ENCODE measurements at regions not wholly inside any gene's neighbourhood (a gene's known extent, or its start where the extent isn't known, plus 50 kb on each side); places are given as distances from the start of the nearest gene placed in this dataset.

GRCh38 chrX:131830400-131831184 lies 192.5 kb upstream of the STK26 start:
- no peaks in the 10 kb centered on the region for H3K9me3 ChIP-seq (ENCODE audit: low read depth, low read length)
- TF ChIP-seq CTCF (IDR thresholded peaks at IDR 0.05; ENCODE audit: extremely low read depth, low read depth, low read length): peak; percentile 71
- no peaks in the 10 kb centered on the region for H3K4me1 ChIP-seq (ENCODE audit: insufficient read depth, low read length)
- H4K20me1 ChIP-seq (ENCODE audit: insufficient read depth, low read length): no peaks in the 10 kb centered on the region
- no peaks in the 10 kb centered on the region for H3K36me3 ChIP-seq (ENCODE audit: insufficient read depth, low read length)
- peak overlapping the region; percentile 10 for H3K27ac ChIP-seq (ENCODE audit: low read depth, low read length)
- H2AFZ ChIP-seq (ENCODE audit: low read length): peak overlapping the region; percentile 79
- H3K4me2 ChIP-seq (ENCODE audit: insufficient read depth, low read length): peak overlapping the region; percentile 73
- peak overlapping the region; percentile 60 for H3K4me3 ChIP-seq (ENCODE audit: insufficient read depth, low read length)
- DNase-seq (ENCODE audit: insufficient read length, low spot score, missing footprints): peak; percentile 36
- H3K79me2 ChIP-seq (ENCODE audit: insufficient read depth, low read length): no peaks in the 10 kb centered on the region
- H3K27me3 ChIP-seq (ENCODE audit: insufficient read depth, low read length): peaks cover 4% of the 10 kb centered on the region

GRCh38 chrX:131831185-131831520 lies 191.9 kb upstream of the STK26 start:
- Histone ChIP-seq H3K4me1 (ENCODE audit: insufficient read depth, low read length) (no peaks in the 10 kb centered on the region), H3K4me3 (ENCODE audit: insufficient read depth, low read length) (peak overlapping the region; percentile 60), H3K27me3 (ENCODE audit: insufficient read depth, low read length) (peaks cover 2% of the 10 kb centered on the region), H3K36me3 (ENCODE audit: insufficient read depth, low read length) (no peaks in the 10 kb centered on the region), H3K9me3 (ENCODE audit: low read depth, low read length) (no peaks in the 10 kb centered on the region), H3K4me2 (ENCODE audit: insufficient read depth, low read length) (peak overlapping the region; percentile 73), H3K79me2 (ENCODE audit: insufficient read depth, low read length) (no peaks in the 10 kb centered on the region), H2AFZ (ENCODE audit: low read length) (peak overlapping the region; percentile 74), H4K20me1 (ENCODE audit: insufficient read depth, low read length) (no peaks in the 10 kb centered on the region), H3K27ac (ENCODE audit: low read depth, low read length) (peak overlapping the region; percentile 10)
- DNase-seq (ENCODE audit: insufficient read length, low spot score, missing footprints): no peak
- TF ChIP-seq CTCF (IDR thresholded peaks at IDR 0.05; ENCODE audit: extremely low read depth, low read depth, low read length): no peak

GRCh38 chrX:131836161-131836560 lies 186.9 kb upstream of the STK26 start:
- H3K36me3 ChIP-seq (ENCODE audit: insufficient read depth, low read length): no peaks in the 10 kb centered on the region
- H3K4me2 ChIP-seq (ENCODE audit: insufficient read depth, low read length): no peak overlapping the region
- no peak overlapping the region for H2AFZ ChIP-seq (ENCODE audit: low read length)
- H3K27me3 ChIP-seq (ENCODE audit: insufficient read depth, low read length): no peaks in the 10 kb centered on the region
- no peaks in the 10 kb centered on the region for H3K79me2 ChIP-seq (ENCODE audit: insufficient read depth, low read length)
- no peaks in the 10 kb centered on the region for H3K4me1 ChIP-seq (ENCODE audit: insufficient read depth, low read length)
- TF ChIP-seq CTCF (IDR thresholded peaks at IDR 0.05; ENCODE audit: extremely low read depth, low read depth, low read length): no peak
- H4K20me1 ChIP-seq (ENCODE audit: insufficient read depth, low read length): no peaks in the 10 kb centered on the region
- no peak for DNase-seq (ENCODE audit: insufficient read length, low spot score, missing footprints)
- H3K4me3 ChIP-seq (ENCODE audit: insufficient read depth, low read length): no peak overlapping the region
- no peak overlapping the region for H3K27ac ChIP-seq (ENCODE audit: low read depth, low read length)
- H3K9me3 ChIP-seq (ENCODE audit: low read depth, low read length): no peaks in the 10 kb centered on the region

- Histone ChIP-seq H3K9me3 (ENCODE audit: low read depth, low read length) (no peaks in the 10 kb centered on the region), H3K4me2 (ENCODE audit: insufficient read depth, low read length) (no peak overlapping the region), H3K27me3 (ENCODE audit: insufficient read depth, low read length) (no peaks in the 10 kb centered on the region), H3K27ac (ENCODE audit: low read depth, low read length) (no peak overlapping the region), H3K79me2 (ENCODE audit: insufficient read depth, low read length) (no peaks in the 10 kb centered on the region), H2AFZ (ENCODE audit: low read length) (no peak overlapping the region), H3K4me1 (ENCODE audit: insufficient read depth, low read length) (no peaks in the 10 kb centered on the region), H4K20me1 (ENCODE audit: insufficient read depth, low read length) (no peaks in the 10 kb centered on the region), H3K4me3 (ENCODE audit: insufficient read depth, low read length) (no peak overlapping the region), H3K36me3 (ENCODE audit: insufficient read depth, low read length) (no peaks in the 10 kb centered on the region)
- no peak for DNase-seq (ENCODE audit: insufficient read length, low spot score, missing footprints)
- no peak for TF ChIP-seq CTCF (IDR thresholded peaks at IDR 0.05; ENCODE audit: extremely low read depth, low read depth, low read length)
Observed at GRCh38 chrX:131837325-131837724, 185.8 kb upstream of the STK26 start.

Measured in osteoblast (primary cell).